ENCODE measurements at regions not wholly inside any gene's neighbourhood (a gene's known extent, or its start where the extent isn't known, plus 50 kb on each side); places are given as distances from the start of the nearest gene placed in this dataset.

DNA sequence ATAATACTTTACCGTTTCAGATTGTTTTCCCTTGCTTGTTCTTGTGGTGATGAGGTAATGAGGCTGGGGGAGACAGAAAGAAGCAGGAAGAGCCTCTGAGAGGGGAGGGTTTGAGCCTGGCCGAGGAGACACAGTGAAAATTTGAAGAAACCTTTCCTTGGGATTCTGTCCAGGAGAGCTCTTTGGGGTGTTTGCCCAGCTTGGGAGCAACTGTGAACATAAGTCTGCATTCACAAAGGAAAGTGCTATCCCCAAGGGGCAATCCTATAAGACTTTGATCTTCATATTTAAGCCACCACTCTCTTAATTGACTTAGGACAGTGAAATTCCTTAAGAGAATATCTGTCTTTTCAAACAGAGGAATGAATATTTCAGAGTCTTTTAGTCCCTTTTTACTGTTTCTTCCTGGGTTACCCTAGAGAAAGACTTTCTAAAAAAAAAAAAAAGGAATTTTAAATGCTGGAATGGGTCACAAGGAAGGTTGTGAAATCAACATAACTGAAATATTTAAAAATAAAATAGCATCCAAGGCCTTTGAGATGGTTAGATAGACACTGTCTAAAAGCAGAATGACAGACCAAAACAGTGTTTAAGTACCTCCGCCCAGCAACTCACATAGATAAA, 52.5 kb upstream of the STAM2 start:
- intact Hi-C loops (cut with DNase I): no loop called here
- TF ChIP-seq, protein P1, sequence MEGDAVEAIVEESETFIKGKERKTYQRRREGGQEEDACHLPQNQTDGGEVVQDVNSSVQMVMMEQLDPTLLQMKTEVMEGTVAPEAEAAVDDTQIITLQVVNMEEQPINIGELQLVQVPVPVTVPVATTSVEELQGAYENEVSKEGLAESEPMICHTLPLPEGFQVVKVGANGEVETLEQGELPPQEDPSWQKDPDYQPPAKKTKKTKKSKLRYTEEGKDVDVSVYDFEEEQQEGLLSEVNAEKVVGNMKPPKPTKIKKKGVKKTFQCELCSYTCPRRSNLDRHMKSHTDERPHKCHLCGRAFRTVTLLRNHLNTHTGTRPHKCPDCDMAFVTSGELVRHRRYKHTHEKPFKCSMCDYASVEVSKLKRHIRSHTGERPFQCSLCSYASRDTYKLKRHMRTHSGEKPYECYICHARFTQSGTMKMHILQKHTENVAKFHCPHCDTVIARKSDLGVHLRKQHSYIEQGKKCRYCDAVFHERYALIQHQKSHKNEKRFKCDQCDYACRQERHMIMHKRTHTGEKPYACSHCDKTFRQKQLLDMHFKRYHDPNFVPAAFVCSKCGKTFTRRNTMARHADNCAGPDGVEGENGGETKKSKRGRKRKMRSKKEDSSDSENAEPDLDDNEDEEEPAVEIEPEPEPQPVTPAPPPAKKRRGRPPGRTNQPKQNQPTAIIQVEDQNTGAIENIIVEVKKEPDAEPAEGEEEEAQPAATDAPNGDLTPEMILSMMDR (IDR thresholded peaks at IDR 0.05): no peak
- ATAC-seq (no peak), DNase-seq (no peak)
- no peaks in the 10 kb centered on the region for H3K9me3 ChIP-seq
- no peaks in the 10 kb centered on the region for H3K27me3 ChIP-seq
- H3K36me3 ChIP-seq: no peaks in the 10 kb centered on the region
- peaks cover 13% of the 10 kb centered on the region for H3K4me1 ChIP-seq
- peak overlapping the region; percentile 70 for H3K27ac ChIP-seq
- no peak overlapping the region for H3K4me3 ChIP-seq

GRCh38 chr2:152231446-152231845, 55.9 kb upstream of the STAM2 start:
- TF ChIP-seq, protein P1 (IDR thresholded peaks at IDR 0.05): no peak
- intact Hi-C loops (cut with DNase I): no loop called here
- Histone ChIP-seq H3K27ac (no peak overlapping the region), H3K36me3 (no peaks in the 10 kb centered on the region), H3K4me1 (no peaks in the 10 kb centered on the region), H3K4me3 (no peak overlapping the region), H3K9me3 (no peaks in the 10 kb centered on the region), H3K27me3 (no peaks in the 10 kb centered on the region)
- no peak for ATAC-seq
- no peak for DNase-seq

GRCh38 chr2:152234277-152234676, 58.7 kb upstream of the STAM2 start:
- no peak for ATAC-seq
- DNase-seq: no peak
- TF ChIP-seq, protein P1 (IDR thresholded peaks at IDR 0.05): no peak
- no peaks in the 10 kb centered on the region for H3K4me1 ChIP-seq
- no peaks in the 10 kb centered on the region for H3K36me3 ChIP-seq
- H3K4me3 ChIP-seq: no peak overlapping the region
- no peaks in the 10 kb centered on the region for H3K9me3 ChIP-seq
- intact Hi-C loops (cut with DNase I): no loop called here
- H3K27me3 ChIP-seq: no peaks in the 10 kb centered on the region
- H3K27ac ChIP-seq: no peak overlapping the region

DNA sequence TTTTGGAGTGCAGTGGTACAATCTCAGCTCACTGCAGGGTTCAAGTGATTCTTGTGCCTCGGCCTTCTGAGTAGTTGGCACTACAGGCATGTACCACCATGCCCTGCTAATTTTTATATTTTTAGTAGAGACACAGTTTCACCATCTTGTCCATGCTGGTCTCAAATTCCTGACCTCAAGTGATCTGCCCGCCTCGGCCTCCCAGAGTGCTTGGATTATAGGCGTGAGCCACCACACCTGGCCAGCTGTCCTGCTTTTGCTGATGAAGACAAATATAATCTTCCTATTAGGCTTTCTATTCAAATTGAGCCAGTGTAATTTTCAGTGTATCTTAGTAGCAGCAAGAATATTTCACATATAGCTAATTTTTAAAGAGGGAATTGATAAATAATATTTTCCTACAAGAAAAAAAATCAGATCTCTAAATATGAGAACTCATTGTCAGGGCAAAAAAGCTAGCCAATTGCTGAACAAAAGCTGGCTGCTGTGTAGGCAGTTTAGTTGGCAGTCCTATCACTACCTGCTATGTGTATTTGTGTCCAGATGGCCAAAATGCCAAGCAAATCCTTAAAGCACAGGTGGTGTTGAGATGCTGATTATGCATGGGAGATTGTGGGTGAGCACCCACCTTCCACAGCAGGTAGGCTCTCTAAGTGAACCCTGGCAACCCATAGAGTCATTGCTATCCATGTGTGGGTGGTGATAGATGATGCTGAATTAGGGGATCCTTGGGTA, 60.8 kb upstream of the STAM2 start:
- DNase-seq: no peak
- Histone ChIP-seq H3K27me3 (no peaks in the 10 kb centered on the region), H3K4me3 (no peak overlapping the region), H3K9me3 (peaks cover 8% of the 10 kb centered on the region), H3K4me1 (no peaks in the 10 kb centered on the region), H3K27ac (no peak overlapping the region), H3K36me3 (no peaks in the 10 kb centered on the region)
- no peak for ATAC-seq
- TF ChIP-seq, protein P1 (IDR thresholded peaks at IDR 0.05): no peak
- intact Hi-C loops (cut with DNase I): no loop called here

GRCh38 chr2:152238016-152238415, 62.5 kb upstream of the STAM2 start:
- no peak for ATAC-seq
- TF ChIP-seq, protein P1 (IDR thresholded peaks at IDR 0.05): no peak
- peaks cover 8% of the 10 kb centered on the region for H3K9me3 ChIP-seq
- no peaks in the 10 kb centered on the region for H3K4me1 ChIP-seq
- no peak for DNase-seq
- no peak overlapping the region for H3K27ac ChIP-seq
- no peak overlapping the region for H3K4me3 ChIP-seq
- intact Hi-C loops (cut with DNase I): no loop called here
- no peaks in the 10 kb centered on the region for H3K27me3 ChIP-seq
- no peaks in the 10 kb centered on the region for H3K36me3 ChIP-seq
